ENCODE measurements at regions not wholly inside any gene's neighbourhood (a gene's known extent, or its start where the extent isn't known, plus 50 kb on each side); places are given as distances from the start of the nearest gene placed in this dataset.

DNA sequence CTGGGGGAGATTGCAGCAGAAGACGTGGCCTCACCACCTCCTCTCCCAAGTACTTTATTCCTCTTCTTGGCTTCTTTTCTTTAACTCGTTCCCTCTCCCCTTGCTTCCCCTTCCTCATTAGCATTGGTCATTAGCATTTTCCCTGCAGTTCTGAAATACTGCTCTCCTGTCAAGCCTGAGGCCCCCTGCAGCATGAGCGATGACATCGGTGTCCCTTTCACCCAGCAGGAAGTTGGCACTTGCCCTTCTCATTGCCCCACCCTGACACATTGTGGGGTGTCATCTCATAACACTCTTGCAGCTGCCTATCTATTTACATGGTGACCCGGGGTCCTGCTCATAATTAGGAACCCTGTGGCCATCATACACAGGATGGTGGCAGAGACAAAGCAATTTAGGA, 167.1 kb downstream of the ARRDC4 start:
- TF ChIP-seq EZH2 (IDR thresholded peaks at IDR 0.05; ENCODE audit: low read length, unreplicated experiment): no peak
- TF ChIP-seq, protein P1, sequence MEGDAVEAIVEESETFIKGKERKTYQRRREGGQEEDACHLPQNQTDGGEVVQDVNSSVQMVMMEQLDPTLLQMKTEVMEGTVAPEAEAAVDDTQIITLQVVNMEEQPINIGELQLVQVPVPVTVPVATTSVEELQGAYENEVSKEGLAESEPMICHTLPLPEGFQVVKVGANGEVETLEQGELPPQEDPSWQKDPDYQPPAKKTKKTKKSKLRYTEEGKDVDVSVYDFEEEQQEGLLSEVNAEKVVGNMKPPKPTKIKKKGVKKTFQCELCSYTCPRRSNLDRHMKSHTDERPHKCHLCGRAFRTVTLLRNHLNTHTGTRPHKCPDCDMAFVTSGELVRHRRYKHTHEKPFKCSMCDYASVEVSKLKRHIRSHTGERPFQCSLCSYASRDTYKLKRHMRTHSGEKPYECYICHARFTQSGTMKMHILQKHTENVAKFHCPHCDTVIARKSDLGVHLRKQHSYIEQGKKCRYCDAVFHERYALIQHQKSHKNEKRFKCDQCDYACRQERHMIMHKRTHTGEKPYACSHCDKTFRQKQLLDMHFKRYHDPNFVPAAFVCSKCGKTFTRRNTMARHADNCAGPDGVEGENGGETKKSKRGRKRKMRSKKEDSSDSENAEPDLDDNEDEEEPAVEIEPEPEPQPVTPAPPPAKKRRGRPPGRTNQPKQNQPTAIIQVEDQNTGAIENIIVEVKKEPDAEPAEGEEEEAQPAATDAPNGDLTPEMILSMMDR (conservative IDR thresholded peaks at IDR 0.05; ENCODE audit: low read depth, low read length): no peak
